ENCODE measurements at regions not wholly inside any gene's neighbourhood (a gene's known extent, or its start where the extent isn't known, plus 50 kb on each side); places are given as distances from the start of the nearest gene placed in this dataset.

DNA sequence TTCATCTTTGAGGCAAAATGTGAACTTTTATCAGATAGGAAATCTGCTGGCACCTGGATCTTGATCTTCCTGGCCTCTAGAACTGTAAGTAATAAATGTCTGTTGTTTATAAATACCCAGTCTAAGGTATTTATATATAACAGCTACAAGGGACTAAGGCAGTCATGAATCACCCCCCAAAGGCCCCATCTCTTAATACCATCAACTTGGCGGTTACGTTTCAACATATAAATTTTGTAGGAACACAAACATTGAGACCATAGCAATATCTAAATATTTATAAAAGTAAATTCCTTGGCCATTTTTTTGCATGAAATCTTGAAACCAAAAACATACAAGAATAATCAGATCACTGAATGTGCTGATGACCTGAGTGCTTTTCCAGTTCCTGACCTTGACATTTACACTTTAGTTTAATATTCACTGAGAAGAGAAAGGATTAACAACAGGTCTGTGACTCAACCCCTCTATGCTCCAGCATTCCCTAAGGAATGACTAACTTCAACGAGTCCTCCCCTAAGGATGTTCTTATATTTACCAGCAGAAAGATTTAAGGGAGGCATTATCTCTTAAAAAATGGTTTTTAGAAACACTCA, 1438.5 kb upstream of the CELF2 start:
- TF ChIP-seq POLR2A (IDR thresholded peaks at IDR 0.05): no peak
- TF ChIP-seq, protein P1, sequence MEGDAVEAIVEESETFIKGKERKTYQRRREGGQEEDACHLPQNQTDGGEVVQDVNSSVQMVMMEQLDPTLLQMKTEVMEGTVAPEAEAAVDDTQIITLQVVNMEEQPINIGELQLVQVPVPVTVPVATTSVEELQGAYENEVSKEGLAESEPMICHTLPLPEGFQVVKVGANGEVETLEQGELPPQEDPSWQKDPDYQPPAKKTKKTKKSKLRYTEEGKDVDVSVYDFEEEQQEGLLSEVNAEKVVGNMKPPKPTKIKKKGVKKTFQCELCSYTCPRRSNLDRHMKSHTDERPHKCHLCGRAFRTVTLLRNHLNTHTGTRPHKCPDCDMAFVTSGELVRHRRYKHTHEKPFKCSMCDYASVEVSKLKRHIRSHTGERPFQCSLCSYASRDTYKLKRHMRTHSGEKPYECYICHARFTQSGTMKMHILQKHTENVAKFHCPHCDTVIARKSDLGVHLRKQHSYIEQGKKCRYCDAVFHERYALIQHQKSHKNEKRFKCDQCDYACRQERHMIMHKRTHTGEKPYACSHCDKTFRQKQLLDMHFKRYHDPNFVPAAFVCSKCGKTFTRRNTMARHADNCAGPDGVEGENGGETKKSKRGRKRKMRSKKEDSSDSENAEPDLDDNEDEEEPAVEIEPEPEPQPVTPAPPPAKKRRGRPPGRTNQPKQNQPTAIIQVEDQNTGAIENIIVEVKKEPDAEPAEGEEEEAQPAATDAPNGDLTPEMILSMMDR (IDR thresholded peaks at IDR 0.05): no peak
